SU-DHL-6 (cell line): ENCODE measurements at regions not wholly inside any gene's neighbourhood (a gene's known extent, or its start where the extent isn't known, plus 50 kb on each side); places are given as distances from the start of the nearest gene placed in this dataset.

Source experiments
- H2AFZ ChIP-seq: fragments of 200-600 bp; sonication (generic); 2 replicates; pipeline ENCODE4 v1.6.1; 2014; ENCODE audit warnings: low read depth, mild to moderate bottlenecking, moderate library complexity, mixed read lengths, antibody characterized with exemption, low read length; ENCODE audit not compliant: severe bottlenecking
- H3F3A ChIP-seq: fragments of 200-600 bp; shearing (Covaris generic); 2 replicates; pipeline ENCODE4 v1.6.0; 2016; ENCODE audit warnings: antibody characterized with exemption, mild to moderate bottlenecking; ENCODE audit not compliant: insufficient read depth
- H3K27ac ChIP-seq: fragments of 200-600 bp; sonication (generic); 2 replicates; pipeline ENCODE4 v1.5.1; 2016; ENCODE audit warnings: low read depth, mild to moderate bottlenecking, low read length, moderate library complexity, mixed read lengths
- H3K27me3 ChIP-seq: fragments of 200-600 bp; sonication (generic), shearing (Covaris generic); 2 replicates; pipeline ENCODE4 v1.6.0; 2014; ENCODE audit warnings: mild to moderate bottlenecking, low read length
- H3K36me3 ChIP-seq: fragments of 200-600 bp; sonication (generic); 2 replicates; pipeline ENCODE4 v1.6.1; 2014; ENCODE audit warnings: mild to moderate bottlenecking, low read length, mixed read lengths
- H3K4me2 ChIP-seq: fragments of 300-600, 200-600 bp; shearing (Covaris generic), sonication (generic); 2 replicates; pipeline ENCODE4 v1.6.0; 2014; ENCODE audit warnings: low read length, low read depth, mild to moderate bottlenecking; ENCODE audit not compliant: poor library complexity, severe bottlenecking
- H3K4me3 ChIP-seq: fragments of 200-600 bp; sonication (generic); 2 replicates; pipeline ENCODE4 v1.5.1; 2014; ENCODE audit warnings: antibody characterized with exemption, low read length, mild to moderate bottlenecking, mixed read lengths; ENCODE audit not compliant: insufficient read depth, poor library complexity, severe bottlenecking
- H3K79me2 ChIP-seq: fragments of 200-600 bp; sonication (generic); 2 replicates; pipeline ENCODE4 v1.6.1; 2014; ENCODE audit warnings: mild to moderate bottlenecking, low read length, moderate library complexity; ENCODE audit not compliant: insufficient read depth
- H3K9ac ChIP-seq: fragments of 200-600 bp; sonication (generic); 2 replicates; pipeline ENCODE4 v1.7.0; 2014; ENCODE audit warnings: mild to moderate bottlenecking, low read length
- H3K9me2 ChIP-seq: fragments of 200-600 bp; sonication (generic); replicated peaks from 2 replicates; pipeline ENCODE4 v1.6.1; 2014; ENCODE audit warnings: low read length; ENCODE audit not compliant: insufficient read depth
- H3K9me3 ChIP-seq: fragments of 200-600 bp; sonication (generic); 2 replicates; pipeline ENCODE4 v1.6.1; 2014; ENCODE audit warnings: low read length, mixed read lengths; ENCODE audit not compliant: insufficient read depth
- H4K20me1 ChIP-seq: fragments of 200-600 bp; sonication (generic); 2 replicates; pipeline ENCODE4 v1.6.1; 2014; ENCODE audit warnings: low read depth, mild to moderate bottlenecking, antibody characterized with exemption, low read length, moderate library complexity, mixed read lengths
- EZH2phosphoT487 ChIP-seq: fragments of 200-600 bp; sonication (generic), shearing (Covaris generic); conservative IDR thresholded peaks from 2 replicates; pipeline ENCODE4 v1.6.1; 2018; ENCODE audit warnings: mild to moderate bottlenecking, antibody characterized with exemption, low read length, moderate library complexity, mixed read lengths
- TF ChIP-seq, protein P1 (sequence below): fragments of 200-600 bp; sonication (generic); IDR thresholded peaks from one replicate; pipeline ENCODE4 v1.5.1; 2017; ENCODE audit warnings: antibody characterized with exemption, mild to moderate bottlenecking, low read length, moderate library complexity; ENCODE audit not compliant: insufficient read depth, poor library complexity, severe bottlenecking

DNA sequence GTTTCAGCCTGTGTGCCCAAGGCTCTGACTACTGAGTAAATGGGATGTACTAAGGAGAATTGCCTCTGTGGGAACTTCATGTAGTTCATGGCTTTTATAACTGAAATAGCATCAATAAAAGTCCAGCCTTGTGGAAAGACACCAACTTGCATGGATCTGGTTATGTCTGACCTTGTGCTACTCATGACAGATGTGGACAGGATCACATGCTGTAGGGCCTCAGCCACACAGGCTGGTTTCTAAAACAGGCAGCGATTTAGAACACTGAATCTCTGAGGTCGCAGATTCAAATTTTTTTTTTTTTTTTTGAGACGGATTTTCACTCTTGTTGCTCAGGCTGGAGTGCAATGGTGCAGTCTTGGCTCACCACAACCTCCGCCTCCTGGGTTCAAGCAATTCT is 66.5 kb upstream of the SPIN1 start:
- H3F3A ChIP-seq = no peaks in the 10 kb centered on the region
- no peak overlapping the region for H3K4me2 ChIP-seq
- TF ChIP-seq, protein P1, sequence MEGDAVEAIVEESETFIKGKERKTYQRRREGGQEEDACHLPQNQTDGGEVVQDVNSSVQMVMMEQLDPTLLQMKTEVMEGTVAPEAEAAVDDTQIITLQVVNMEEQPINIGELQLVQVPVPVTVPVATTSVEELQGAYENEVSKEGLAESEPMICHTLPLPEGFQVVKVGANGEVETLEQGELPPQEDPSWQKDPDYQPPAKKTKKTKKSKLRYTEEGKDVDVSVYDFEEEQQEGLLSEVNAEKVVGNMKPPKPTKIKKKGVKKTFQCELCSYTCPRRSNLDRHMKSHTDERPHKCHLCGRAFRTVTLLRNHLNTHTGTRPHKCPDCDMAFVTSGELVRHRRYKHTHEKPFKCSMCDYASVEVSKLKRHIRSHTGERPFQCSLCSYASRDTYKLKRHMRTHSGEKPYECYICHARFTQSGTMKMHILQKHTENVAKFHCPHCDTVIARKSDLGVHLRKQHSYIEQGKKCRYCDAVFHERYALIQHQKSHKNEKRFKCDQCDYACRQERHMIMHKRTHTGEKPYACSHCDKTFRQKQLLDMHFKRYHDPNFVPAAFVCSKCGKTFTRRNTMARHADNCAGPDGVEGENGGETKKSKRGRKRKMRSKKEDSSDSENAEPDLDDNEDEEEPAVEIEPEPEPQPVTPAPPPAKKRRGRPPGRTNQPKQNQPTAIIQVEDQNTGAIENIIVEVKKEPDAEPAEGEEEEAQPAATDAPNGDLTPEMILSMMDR = no peak
- no peak for TF ChIP-seq EZH2phosphoT487

DNA sequence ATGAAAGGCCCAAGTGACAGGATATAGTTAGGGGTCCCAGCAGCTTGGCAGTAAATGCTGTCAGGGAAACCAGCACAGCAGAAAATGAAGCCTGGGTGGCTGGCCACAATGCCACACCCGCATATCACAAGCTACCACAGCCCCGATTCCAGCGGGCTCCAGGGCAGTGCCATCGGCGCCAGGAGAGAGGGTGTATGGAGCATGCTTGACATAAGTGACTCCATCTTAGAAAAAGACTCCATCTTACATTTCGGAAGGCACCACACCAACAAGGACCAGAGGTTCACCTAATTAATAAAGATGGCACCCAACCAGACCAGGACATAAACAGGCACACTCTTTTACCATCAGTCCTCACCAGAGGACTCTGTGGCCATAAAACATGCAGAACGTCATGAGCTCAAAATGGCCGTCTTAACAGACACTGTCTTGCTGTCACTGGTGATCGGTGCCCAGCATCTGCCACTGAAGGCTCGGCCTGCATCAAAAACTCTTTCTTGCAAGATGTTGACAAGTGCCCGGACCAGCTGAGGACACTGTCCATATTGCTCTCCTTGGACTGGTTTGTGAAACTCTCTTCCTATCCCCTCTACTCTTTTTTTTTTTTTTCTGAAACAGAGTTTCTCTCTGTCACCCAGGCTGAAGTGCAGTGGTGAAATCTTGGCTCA is 67.4 kb upstream of the SPIN1 start:
- H3K27ac ChIP-seq = no peak overlapping the region

More for the DNA sequence above, 66.5 kb upstream of the SPIN1 start:
- no peaks in the 10 kb centered on the region for H3K9me3 ChIP-seq
- no peaks in the 10 kb centered on the region for H4K20me1 ChIP-seq
- no peaks in the 10 kb centered on the region for H3K9me2 ChIP-seq
- no peak overlapping the region for H3K27ac ChIP-seq
- H3K9ac ChIP-seq = no peak overlapping the region
- no peaks in the 10 kb centered on the region for H3K27me3 ChIP-seq
- no peaks in the 10 kb centered on the region for H3K36me3 ChIP-seq
- H2AFZ ChIP-seq = no peak overlapping the region
- no peaks in the 10 kb centered on the region for H3K79me2 ChIP-seq
- no peak overlapping the region for H3K4me3 ChIP-seq

DNA sequence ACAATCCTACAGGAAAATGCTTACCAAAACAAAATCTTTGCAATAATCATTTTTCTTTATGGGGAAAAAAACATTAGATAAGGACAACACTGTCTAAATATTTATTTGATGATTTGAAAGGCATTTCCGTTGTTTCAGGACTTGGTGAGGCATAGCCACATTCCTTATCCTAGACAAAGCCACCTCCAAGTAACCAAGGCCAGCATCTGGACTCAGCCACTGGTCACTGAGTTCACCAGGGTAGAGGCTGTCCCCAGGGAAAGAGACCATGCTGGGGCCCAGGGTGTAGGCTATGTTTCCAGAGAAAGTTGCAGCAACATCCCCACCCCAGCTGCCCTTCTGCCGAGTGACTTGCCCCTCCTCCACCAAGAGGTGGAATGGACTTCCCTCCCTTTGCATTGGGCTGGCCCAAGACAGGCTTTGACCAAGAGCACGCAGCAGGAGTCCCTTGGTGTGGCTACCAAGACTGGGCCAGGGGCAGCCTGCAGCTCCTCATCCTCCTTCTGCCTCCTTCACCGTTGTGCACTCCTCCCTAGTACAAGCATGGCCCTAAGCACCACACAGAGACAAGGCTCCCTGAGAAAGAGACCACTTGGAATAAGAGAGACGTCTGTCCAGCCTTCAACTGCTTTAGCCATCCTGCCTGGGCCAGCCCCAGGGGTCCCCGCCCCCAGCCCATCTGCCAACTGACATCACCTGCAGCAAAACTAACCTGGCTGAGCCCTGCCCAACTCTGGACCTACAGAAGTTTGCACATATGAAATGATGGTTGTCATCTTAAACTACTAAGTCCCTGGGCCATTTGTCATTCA is 68.1 kb upstream of the SPIN1 start:
- no peaks in the 10 kb centered on the region for H3K9me3 ChIP-seq
- no peak overlapping the region for H3K27ac ChIP-seq
- TF ChIP-seq EZH2phosphoT487 = no peak
- TF ChIP-seq, protein P1 = no peak
- no peak overlapping the region for H3K9ac ChIP-seq
- no peaks in the 10 kb centered on the region for H3K36me3 ChIP-seq
- H3K27me3 ChIP-seq = no peaks in the 10 kb centered on the region
- no peak overlapping the region for H3K4me2 ChIP-seq
- H2AFZ ChIP-seq = no peak overlapping the region
- H3K9me2 ChIP-seq = no peaks in the 10 kb centered on the region
- no peak overlapping the region for H3K4me3 ChIP-seq
- no peaks in the 10 kb centered on the region for H3F3A ChIP-seq
- H3K79me2 ChIP-seq = no peaks in the 10 kb centered on the region
- no peaks in the 10 kb centered on the region for H4K20me1 ChIP-seq

More for the DNA sequence above, 67.4 kb upstream of the SPIN1 start:
- Histone ChIP-seq H3K79me2 (no peaks in the 10 kb centered on the region), H3K4me2 (no peak overlapping the region), H3K9me3 (no peaks in the 10 kb centered on the region), H3K9me2 (no peaks in the 10 kb centered on the region), H3K9ac (no peak overlapping the region), H3F3A (no peaks in the 10 kb centered on the region), H3K36me3 (no peaks in the 10 kb centered on the region), H3K4me3 (no peak overlapping the region), H2AFZ (no peak overlapping the region), H3K27me3 (no peaks in the 10 kb centered on the region), H4K20me1 (no peaks in the 10 kb centered on the region)
- TF ChIP-seq, protein P1 = no peak
- TF ChIP-seq EZH2phosphoT487 = no peak
